ENCODE measurements at regions not wholly inside any gene's neighbourhood (a gene's known extent, or its start where the extent isn't known, plus 50 kb on each side); places are given as distances from the start of the nearest gene placed in this dataset.

GRCh38 chr4:181323061-181323460, 920.1 kb upstream of the TENM3 start:
- Histone ChIP-seq H3K4me1 (ENCODE audit: insufficient read depth, low read length) (no peaks in the 10 kb centered on the region), H3K36me3 (ENCODE audit: insufficient read depth, low read length) (no peaks in the 10 kb centered on the region), H3K9ac (ENCODE audit: low read depth, low read length) (no peak overlapping the region), H3K9me3 (ENCODE audit: control insufficient read depth, insufficient read depth, low read length) (no peaks in the 10 kb centered on the region)

GRCh38 chr4:181330654-181331201, 912.5 kb upstream of the TENM3 start:
- Histone ChIP-seq H3K4me1 (ENCODE audit: insufficient read depth, low read length) (peaks cover 3% of the 10 kb centered on the region; the same call in 1 of the 2 replicates), H3K36me3 (ENCODE audit: insufficient read depth, low read length) (no peaks in the 10 kb centered on the region), H3K9me3 (ENCODE audit: control insufficient read depth, insufficient read depth, low read length) (no peaks in the 10 kb centered on the region; the same call in 1 of the 2 replicates), H3K9ac (ENCODE audit: low read depth, low read length) (no peak overlapping the region)

GRCh38 chr4:181331214-181331613, 912.0 kb upstream of the TENM3 start:
- Histone ChIP-seq H3K4me1 (ENCODE audit: insufficient read depth, low read length) (peaks cover 3% of the 10 kb centered on the region; the same call in 1 of the 2 replicates), H3K9me3 (ENCODE audit: control insufficient read depth, insufficient read depth, low read length) (no peaks in the 10 kb centered on the region; the same call in 1 of the 2 replicates), H3K36me3 (ENCODE audit: insufficient read depth, low read length) (no peaks in the 10 kb centered on the region), H3K9ac (ENCODE audit: low read depth, low read length) (no peak overlapping the region)

GRCh38 chr4:181345931-181346330, 897.3 kb upstream of the TENM3 start:
- H3K9ac ChIP-seq (ENCODE audit: low read depth, low read length): no peak overlapping the region
- no peaks in the 10 kb centered on the region for H3K9me3 ChIP-seq (ENCODE audit: control insufficient read depth, insufficient read depth, low read length)
- H3K4me1 ChIP-seq (ENCODE audit: insufficient read depth, low read length): peaks cover 4% of the 10 kb centered on the region
- H3K36me3 ChIP-seq (ENCODE audit: insufficient read depth, low read length): no peaks in the 10 kb centered on the region

GRCh38 chr4:181350615-181351415, 892.4 kb upstream of the TENM3 start:
- Histone ChIP-seq H3K36me3 (ENCODE audit: insufficient read depth, low read length) (no peaks in the 10 kb centered on the region), H3K4me1 (ENCODE audit: insufficient read depth, low read length) (peaks cover 11% of the 10 kb centered on the region), H3K9me3 (ENCODE audit: control insufficient read depth, insufficient read depth, low read length) (no peaks in the 10 kb centered on the region), H3K9ac (ENCODE audit: low read depth, low read length) (no peak overlapping the region)

GRCh38 chr4:181364504-181364903, 878.7 kb upstream of the TENM3 start:
- Histone ChIP-seq H3K4me1 (ENCODE audit: insufficient read depth, low read length) (no peaks in the 10 kb centered on the region; the same call in 1 of the 2 replicates), H3K9me3 (ENCODE audit: control insufficient read depth, insufficient read depth, low read length) (no peaks in the 10 kb centered on the region), H3K9ac (ENCODE audit: low read depth, low read length) (no peak overlapping the region), H3K36me3 (ENCODE audit: insufficient read depth, low read length) (no peaks in the 10 kb centered on the region)

GRCh38 chr4:181365671-181366070, 877.5 kb upstream of the TENM3 start:
- H3K9ac ChIP-seq (ENCODE audit: low read depth, low read length): no peak overlapping the region
- H3K36me3 ChIP-seq (ENCODE audit: insufficient read depth, low read length): no peaks in the 10 kb centered on the region
- no peaks in the 10 kb centered on the region; the same call in 1 of the 2 replicates for H3K4me1 ChIP-seq (ENCODE audit: insufficient read depth, low read length)
- no peaks in the 10 kb centered on the region for H3K9me3 ChIP-seq (ENCODE audit: control insufficient read depth, insufficient read depth, low read length)

GRCh38 chr4:181372014-181372413, 871.2 kb upstream of the TENM3 start:
- Histone ChIP-seq H3K4me1 (ENCODE audit: insufficient read depth, low read length) (no peaks in the 10 kb centered on the region), H3K9ac (ENCODE audit: low read depth, low read length) (no peak overlapping the region), H3K9me3 (ENCODE audit: control insufficient read depth, insufficient read depth, low read length) (no peaks in the 10 kb centered on the region), H3K36me3 (ENCODE audit: insufficient read depth, low read length) (no peaks in the 10 kb centered on the region)

- no peak overlapping the region for H3K9ac ChIP-seq (ENCODE audit: low read depth, low read length)
- H3K9me3 ChIP-seq (ENCODE audit: control insufficient read depth, insufficient read depth, low read length): no peaks in the 10 kb centered on the region
- no peaks in the 10 kb centered on the region for H3K36me3 ChIP-seq (ENCODE audit: insufficient read depth, low read length)
- H3K4me1 ChIP-seq (ENCODE audit: insufficient read depth, low read length): no peaks in the 10 kb centered on the region
These were observed 867.1 kb upstream of the TENM3 start for GRCh38 chr4:181376058-181376457.

GRCh38 chr4:181388061-181388460, 855.1 kb upstream of the TENM3 start:
- Histone ChIP-seq H3K9me3 (ENCODE audit: control insufficient read depth, insufficient read depth, low read length) (no peaks in the 10 kb centered on the region), H3K4me1 (ENCODE audit: insufficient read depth, low read length) (no peaks in the 10 kb centered on the region), H3K9ac (ENCODE audit: low read depth, low read length) (no peak overlapping the region), H3K36me3 (ENCODE audit: insufficient read depth, low read length) (no peaks in the 10 kb centered on the region)

GRCh38 chr4:181416966-181417365, 826.2 kb upstream of the TENM3 start:
- H3K9me3 ChIP-seq (ENCODE audit: control insufficient read depth, insufficient read depth, low read length): no peaks in the 10 kb centered on the region
- H3K9ac ChIP-seq (ENCODE audit: low read depth, low read length): no peak overlapping the region
- H3K4me1 ChIP-seq (ENCODE audit: insufficient read depth, low read length): no peaks in the 10 kb centered on the region
- no peaks in the 10 kb centered on the region; the same call in 1 of the 2 replicates for H3K36me3 ChIP-seq (ENCODE audit: insufficient read depth, low read length)

GRCh38 chr4:181418496-181418895, 824.7 kb upstream of the TENM3 start:
- H3K9me3 ChIP-seq (ENCODE audit: control insufficient read depth, insufficient read depth, low read length): no peaks in the 10 kb centered on the region
- H3K36me3 ChIP-seq (ENCODE audit: insufficient read depth, low read length): no peaks in the 10 kb centered on the region; the same call in 1 of the 2 replicates
- H3K9ac ChIP-seq (ENCODE audit: low read depth, low read length): no peak overlapping the region
- no peaks in the 10 kb centered on the region for H3K4me1 ChIP-seq (ENCODE audit: insufficient read depth, low read length)

GRCh38 chr4:181420950-181421349, 822.3 kb upstream of the TENM3 start:
- no peak overlapping the region for H3K9ac ChIP-seq (ENCODE audit: low read depth, low read length)
- H3K9me3 ChIP-seq (ENCODE audit: control insufficient read depth, insufficient read depth, low read length): no peaks in the 10 kb centered on the region
- H3K36me3 ChIP-seq (ENCODE audit: insufficient read depth, low read length): no peaks in the 10 kb centered on the region; the same call in 1 of the 2 replicates
- no peaks in the 10 kb centered on the region for H3K4me1 ChIP-seq (ENCODE audit: insufficient read depth, low read length)

- no peaks in the 10 kb centered on the region for H3K4me1 ChIP-seq (ENCODE audit: insufficient read depth, low read length)
- H3K36me3 ChIP-seq (ENCODE audit: insufficient read depth, low read length): no peaks in the 10 kb centered on the region
- H3K9ac ChIP-seq (ENCODE audit: low read depth, low read length): no peak overlapping the region
- no peaks in the 10 kb centered on the region for H3K9me3 ChIP-seq (ENCODE audit: control insufficient read depth, insufficient read depth, low read length)
These were observed 818.7 kb upstream of the TENM3 start for GRCh38 chr4:181424362-181425016.

GRCh38 chr4:181427076-181427475, 816.1 kb upstream of the TENM3 start:
- no peaks in the 10 kb centered on the region for H3K36me3 ChIP-seq (ENCODE audit: insufficient read depth, low read length)
- 0 out of 2 replicates have a peak, but pooled peaks cover 2% of the 10 kb centered on the region for H3K4me1 ChIP-seq (ENCODE audit: insufficient read depth, low read length)
- no peaks in the 10 kb centered on the region for H3K9me3 ChIP-seq (ENCODE audit: control insufficient read depth, insufficient read depth, low read length)
- H3K9ac ChIP-seq (ENCODE audit: low read depth, low read length): no peak overlapping the region
